ENCODE measurements at regions not wholly inside any gene's neighbourhood (a gene's known extent, or its start where the extent isn't known, plus 50 kb on each side); places are given as distances from the start of the nearest gene placed in this dataset.

GRCh38 chr21:15498455-15498854 lies 231.3 kb upstream of the USP25 start:
- no peaks in the 10 kb centered on the region for H4K20me1 ChIP-seq (ENCODE audit: insufficient read depth)
- no peak overlapping the region for H3K27ac ChIP-seq
- H3K79me2 ChIP-seq (ENCODE audit: insufficient read depth, low read depth), result no peaks in the 10 kb centered on the region
- H2AFZ ChIP-seq (ENCODE audit: low read depth), result no peak overlapping the region
- H3K4me1 ChIP-seq (ENCODE audit: low read depth, poor library complexity, severe bottlenecking), result no peaks in the 10 kb centered on the region
- H3K4me2 ChIP-seq, result no peak overlapping the region
- H3K36me3 ChIP-seq (ENCODE audit: insufficient read depth), result no peaks in the 10 kb centered on the region
- H3K4me3 ChIP-seq (IDR thresholded peaks at IDR 0.05; ENCODE audit: insufficient read depth, low read depth, low read length), result no peak overlapping the region
- no peak for TF ChIP-seq CTCF (conservative IDR thresholded peaks at IDR 0.05; ENCODE audit: low read depth, low read length)
- H3K9ac ChIP-seq, result no peak overlapping the region
- no peaks in the 10 kb centered on the region for H3K27me3 ChIP-seq (ENCODE audit: insufficient read depth, low read depth)

GRCh38 chr21:15506086-15506485 lies 223.7 kb upstream of the USP25 start:
- no peak for TF ChIP-seq CTCF (conservative IDR thresholded peaks at IDR 0.05; ENCODE audit: low read depth, low read length)
- Histone ChIP-seq H3K27ac (no peak overlapping the region), H3K4me3 (IDR thresholded peaks at IDR 0.05; ENCODE audit: insufficient read depth, low read depth, low read length) (no peak overlapping the region), H3K4me1 (ENCODE audit: low read depth, poor library complexity, severe bottlenecking) (no peaks in the 10 kb centered on the region), H2AFZ (ENCODE audit: low read depth) (no peak overlapping the region), H3K27me3 (ENCODE audit: insufficient read depth, low read depth) (no peaks in the 10 kb centered on the region), H3K4me2 (no peak overlapping the region), H4K20me1 (ENCODE audit: insufficient read depth) (no peaks in the 10 kb centered on the region), H3K79me2 (ENCODE audit: insufficient read depth, low read depth) (no peaks in the 10 kb centered on the region), H3K36me3 (ENCODE audit: insufficient read depth) (no peaks in the 10 kb centered on the region), H3K9ac (no peak overlapping the region)

DNA sequence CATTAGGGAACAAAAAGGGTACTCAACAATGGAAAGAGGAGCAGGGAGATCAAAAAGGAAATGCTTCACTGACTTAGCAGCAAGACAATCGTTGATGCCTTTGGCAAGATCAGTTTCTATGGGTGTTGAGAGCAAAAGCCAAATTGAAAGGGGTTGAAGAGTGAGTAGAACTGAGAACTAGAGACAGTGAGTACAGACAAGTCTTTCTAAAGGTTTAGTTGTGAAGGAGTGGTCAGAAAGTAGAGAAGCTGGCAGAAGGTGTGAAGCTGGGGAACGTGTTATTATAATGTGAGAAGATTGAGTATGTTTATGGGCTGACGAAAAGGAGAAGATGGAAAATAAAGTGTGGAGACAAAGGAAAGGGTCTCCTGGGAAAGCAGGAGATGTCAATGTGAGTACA lies 221.2 kb upstream of the USP25 start:
- Histone ChIP-seq H3K79me2 (ENCODE audit: insufficient read depth, low read depth) (no peaks in the 10 kb centered on the region), H3K4me3 (IDR thresholded peaks at IDR 0.05; ENCODE audit: insufficient read depth, low read depth, low read length) (no peak overlapping the region), H3K4me2 (no peak overlapping the region), H3K9ac (no peak overlapping the region), H2AFZ (ENCODE audit: low read depth) (no peak overlapping the region), H3K36me3 (ENCODE audit: insufficient read depth) (no peaks in the 10 kb centered on the region), H3K27me3 (ENCODE audit: insufficient read depth, low read depth) (no peaks in the 10 kb centered on the region), H3K4me1 (ENCODE audit: low read depth, poor library complexity, severe bottlenecking) (no peaks in the 10 kb centered on the region), H3K27ac (no peak overlapping the region), H4K20me1 (ENCODE audit: insufficient read depth) (no peaks in the 10 kb centered on the region)
- TF ChIP-seq CTCF (conservative IDR thresholded peaks at IDR 0.05; ENCODE audit: low read depth, low read length), result no peak

DNA sequence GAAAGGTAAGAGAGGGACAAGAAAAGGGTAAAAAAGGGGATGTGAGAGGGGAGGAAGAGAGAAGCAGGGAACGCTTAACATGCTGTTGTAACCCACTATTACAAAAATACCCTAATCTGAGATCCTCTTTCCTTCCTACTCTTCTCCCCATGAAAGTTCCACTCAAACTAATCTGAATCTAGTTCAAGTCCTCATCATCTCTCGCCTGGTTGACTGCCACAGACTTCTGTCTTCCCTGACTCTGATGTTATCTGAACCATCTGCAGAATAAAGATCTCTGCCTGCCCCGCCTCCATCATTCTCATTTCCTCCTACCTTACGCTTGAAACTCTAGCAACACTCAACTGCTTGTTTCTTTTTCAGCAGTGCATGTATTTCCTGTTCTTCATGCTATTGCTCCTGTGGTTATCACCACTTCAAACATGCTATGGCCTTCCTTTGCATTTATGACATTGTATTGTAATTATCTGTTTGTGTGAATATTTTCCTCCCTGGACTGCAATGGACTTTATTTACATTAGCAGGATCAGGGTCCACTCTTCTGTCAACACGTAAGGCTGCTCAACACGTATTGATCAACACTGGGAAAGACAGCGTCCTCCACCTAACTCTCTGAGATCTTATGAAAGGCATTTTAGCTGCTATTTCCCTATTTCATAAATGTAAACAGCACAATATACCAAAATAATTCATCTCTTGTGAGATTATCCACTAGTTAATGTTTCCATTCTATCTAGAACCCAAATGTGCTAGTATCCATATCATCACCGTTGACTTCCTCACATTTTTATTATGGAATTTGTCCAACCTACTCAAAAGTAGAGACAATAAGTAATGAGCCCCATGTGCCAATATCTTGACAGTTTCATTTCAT lies 215.5 kb upstream of the USP25 start:
- TF ChIP-seq CTCF (conservative IDR thresholded peaks at IDR 0.05; ENCODE audit: low read depth, low read length), result no peak
- Histone ChIP-seq H3K9ac (no peak overlapping the region), H3K4me3 (IDR thresholded peaks at IDR 0.05; ENCODE audit: insufficient read depth, low read depth, low read length) (no peak overlapping the region), H3K36me3 (ENCODE audit: insufficient read depth) (no peaks in the 10 kb centered on the region), H3K4me2 (no peak overlapping the region), H3K27me3 (ENCODE audit: insufficient read depth, low read depth) (no peaks in the 10 kb centered on the region), H3K4me1 (ENCODE audit: low read depth, poor library complexity, severe bottlenecking) (no peaks in the 10 kb centered on the region), H3K79me2 (ENCODE audit: insufficient read depth, low read depth) (no peaks in the 10 kb centered on the region), H2AFZ (ENCODE audit: low read depth) (no peak overlapping the region), H3K27ac (no peak overlapping the region), H4K20me1 (ENCODE audit: insufficient read depth) (no peaks in the 10 kb centered on the region)

All from KMS-11 (cell line).